Central memory CD8-positive, alpha-beta T cell (primary cell): ENCODE measurements at regions not wholly inside any gene's neighbourhood (a gene's known extent, or its start where the extent isn't known, plus 50 kb on each side); places are given as distances from the start of the nearest gene placed in this dataset.

Experiments
- ATAC-seq: fragments of 150-1000 bp; cut with Tn5 transposase; replicated peaks from 2 replicates; pipeline ENCODE4 v1.10.0; 2022; ENCODE audit warnings: mild to moderate bottlenecking, moderate FRiP score, moderate number of reproducible peaks; ENCODE audit not compliant: poor library complexity, severe bottlenecking; ENCODE audit errors: extremely low read depth
- DNase-seq, 2 donors: peaks; one replicate each; pipeline ENCODE4 v3.0.0; 2021; ENCODE audit warnings: low spot score in 2 of 2
- H3K27ac Mint-ChIP-seq: one replicate; pipeline ENCODE4 v1.8.0; 2022; ENCODE audit warnings: low read depth, mild to moderate bottlenecking, moderate library complexity, mixed read lengths
- H3K27me3 Mint-ChIP-seq: one replicate; pipeline ENCODE4 v1.8.0; 2022; ENCODE audit warnings: mixed read lengths
- H3K36me3 Mint-ChIP-seq: one replicate; pipeline ENCODE4 v1.8.0; 2022; ENCODE audit warnings: mild to moderate bottlenecking, moderate library complexity, mixed read lengths; ENCODE audit not compliant: insufficient read depth
- H3K4me1 Mint-ChIP-seq: one replicate; pipeline ENCODE4 v1.8.0; 2022; ENCODE audit warnings: mixed read lengths
- H3K4me3 Mint-ChIP-seq: one replicate; pipeline ENCODE4 v1.8.0; 2022; ENCODE audit warnings: mild to moderate bottlenecking, moderate library complexity, mixed read lengths
- H3K9me3 Mint-ChIP-seq: one replicate; pipeline ENCODE4 v1.8.0; 2022; ENCODE audit warnings: mixed read lengths

DNA sequence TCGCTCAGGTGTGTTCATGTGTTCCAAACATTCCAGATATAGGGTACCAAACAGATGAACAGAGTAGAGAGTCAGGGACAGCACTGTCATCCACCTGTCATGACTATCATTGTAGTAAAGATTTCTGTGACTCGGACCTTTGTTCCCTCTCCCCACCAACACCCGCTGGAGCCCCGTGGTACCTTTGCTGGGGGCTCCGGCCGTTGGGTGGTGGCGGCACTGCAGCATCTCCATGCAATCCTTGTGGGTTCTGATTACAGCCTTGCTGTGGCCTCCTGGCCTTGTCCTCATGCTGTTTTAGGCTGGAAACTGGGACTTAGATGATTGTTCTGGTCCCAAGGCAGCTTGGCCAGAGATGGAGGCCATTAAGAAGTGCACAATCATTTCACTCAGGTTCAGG lies 247.3 kb downstream of the SKAP2 start:
- Mint-ChIP-seq H3K27ac (no peak overlapping the region), H3K4me3 (no peak overlapping the region), H3K27me3 (peaks cover 20% of the 10 kb centered on the region)

More for the DNA sequence above, 247.3 kb downstream of the SKAP2 start:
- no peak for DNase-seq
- Mint-ChIP-seq H3K9me3 (no peaks in the 10 kb centered on the region), H3K4me1 (no peaks in the 10 kb centered on the region), H3K36me3 (peaks cover 3% of the 10 kb centered on the region)
- no peak for ATAC-seq
